ENCODE measurements at regions not wholly inside any gene's neighbourhood (a gene's known extent, or its start where the extent isn't known, plus 50 kb on each side); places are given as distances from the start of the nearest gene placed in this dataset.
"Not testable (repeated sequence)": the region's sequence is repeated elsewhere in the genome, so short reads cannot be mapped to it uniquely, and the experiment has no call there.

- peak; percentile 31 for DNase-seq
These were observed 53.8 kb upstream of the GSC start for GRCh38 chr14:94823556-94824341.

GRCh38 chr14:94821705-94822104, 51.8 kb upstream of the GSC start:
- no peak for DNase-seq

GRCh38 chr14:94820932-94821331, 51.0 kb upstream of the GSC start:
- DNase-seq, result not testable (repeated sequence)
